Bronchial epithelial cell (primary cell): ENCODE measurements at regions not wholly inside any gene's neighbourhood (a gene's known extent, or its start where the extent isn't known, plus 50 kb on each side); places are given as distances from the start of the nearest gene placed in this dataset.

Experiments
- DNase-seq: peaks from one replicate; pipeline ENCODE4 v3.0.0-alpha.2; 2010; ENCODE audit warnings: low read depth
- FAIRE-seq: peaks from 2 replicates; lab custom pipeline; 2011; peaks lifted over from hg19 to GRCh38; lab: Jason Lieb, UNC
- H3K27me3 ChIP-seq: 2 replicates; pipeline ENCODE4 v1.5.1; 2011; ENCODE audit warnings: low read length; ENCODE audit not compliant: control insufficient read depth, insufficient read depth
- H3K36me3 ChIP-seq: 2 replicates; pipeline ENCODE4 v1.5.1; 2011; ENCODE audit warnings: low read length; ENCODE audit not compliant: control insufficient read depth, insufficient read depth
- H3K4me3 ChIP-seq: 2 replicates; pipeline ENCODE4 v1.5.1; 2011; ENCODE audit warnings: mild to moderate bottlenecking, low read depth, low read length, control low read depth
- TF ChIP-seq, protein P1 (sequence below): IDR thresholded peaks from 2 replicates; pipeline ENCODE4 v1.5.1; 2011; ENCODE audit warnings: mild to moderate bottlenecking, moderate library complexity, low read length, control low read depth, inconsistent platforms; ENCODE audit not compliant: insufficient read depth, severe bottlenecking

DNA sequence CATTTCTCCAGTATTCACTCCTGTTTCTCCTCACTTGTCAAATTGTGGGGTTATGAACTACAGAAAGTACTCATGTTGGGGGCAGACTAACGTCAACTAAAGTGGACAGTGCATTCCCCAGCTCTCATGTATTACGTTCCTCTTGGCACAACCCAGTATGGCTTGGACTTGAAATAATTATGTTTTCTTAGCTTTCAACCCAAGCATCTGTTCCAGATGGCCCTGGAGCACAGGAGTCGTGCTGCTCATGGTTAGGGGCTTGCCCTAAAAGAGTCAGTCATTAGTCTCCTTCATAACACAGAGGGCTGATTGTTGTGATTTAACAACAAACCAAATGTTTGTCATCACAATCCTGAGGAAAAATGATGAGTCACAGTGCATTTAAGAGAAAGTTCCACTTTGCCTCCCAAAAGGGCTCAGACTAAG lies 154.4 kb downstream of the RPAP3 start:
- no peak overlapping the region for H3K4me3 ChIP-seq
- H3K27me3 ChIP-seq: no peaks in the 10 kb centered on the region
- H3K36me3 ChIP-seq: no peaks in the 10 kb centered on the region
- FAIRE-seq (no peak), DNase-seq (peak; percentile 64)
- TF ChIP-seq, protein P1, sequence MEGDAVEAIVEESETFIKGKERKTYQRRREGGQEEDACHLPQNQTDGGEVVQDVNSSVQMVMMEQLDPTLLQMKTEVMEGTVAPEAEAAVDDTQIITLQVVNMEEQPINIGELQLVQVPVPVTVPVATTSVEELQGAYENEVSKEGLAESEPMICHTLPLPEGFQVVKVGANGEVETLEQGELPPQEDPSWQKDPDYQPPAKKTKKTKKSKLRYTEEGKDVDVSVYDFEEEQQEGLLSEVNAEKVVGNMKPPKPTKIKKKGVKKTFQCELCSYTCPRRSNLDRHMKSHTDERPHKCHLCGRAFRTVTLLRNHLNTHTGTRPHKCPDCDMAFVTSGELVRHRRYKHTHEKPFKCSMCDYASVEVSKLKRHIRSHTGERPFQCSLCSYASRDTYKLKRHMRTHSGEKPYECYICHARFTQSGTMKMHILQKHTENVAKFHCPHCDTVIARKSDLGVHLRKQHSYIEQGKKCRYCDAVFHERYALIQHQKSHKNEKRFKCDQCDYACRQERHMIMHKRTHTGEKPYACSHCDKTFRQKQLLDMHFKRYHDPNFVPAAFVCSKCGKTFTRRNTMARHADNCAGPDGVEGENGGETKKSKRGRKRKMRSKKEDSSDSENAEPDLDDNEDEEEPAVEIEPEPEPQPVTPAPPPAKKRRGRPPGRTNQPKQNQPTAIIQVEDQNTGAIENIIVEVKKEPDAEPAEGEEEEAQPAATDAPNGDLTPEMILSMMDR: no peak

DNA sequence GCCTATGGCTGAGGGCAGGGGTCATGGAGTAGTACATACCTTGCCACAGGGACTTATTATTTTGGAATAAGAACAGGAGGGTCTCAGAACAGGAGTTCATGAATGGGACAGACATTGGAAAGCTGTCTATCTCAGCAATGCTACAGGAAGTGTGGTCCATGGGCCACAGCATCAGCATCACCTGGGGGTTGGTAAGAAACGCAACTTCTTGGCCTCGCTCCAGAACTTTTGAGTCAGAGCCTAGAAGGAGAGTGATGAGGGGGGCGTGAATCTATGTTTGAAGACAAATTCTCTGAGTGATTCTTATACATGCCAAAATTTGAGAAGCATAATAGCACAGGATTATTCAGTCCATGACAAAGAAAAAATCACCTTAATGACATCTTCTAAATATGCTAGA lies 156.6 kb downstream of the RPAP3 start:
- DNase-seq (peak; percentile 55), FAIRE-seq (no peak)
- TF ChIP-seq, protein P1: no peak
- no peaks in the 10 kb centered on the region for H3K36me3 ChIP-seq
- no peaks in the 10 kb centered on the region for H3K27me3 ChIP-seq
- no peak overlapping the region for H3K4me3 ChIP-seq

DNA sequence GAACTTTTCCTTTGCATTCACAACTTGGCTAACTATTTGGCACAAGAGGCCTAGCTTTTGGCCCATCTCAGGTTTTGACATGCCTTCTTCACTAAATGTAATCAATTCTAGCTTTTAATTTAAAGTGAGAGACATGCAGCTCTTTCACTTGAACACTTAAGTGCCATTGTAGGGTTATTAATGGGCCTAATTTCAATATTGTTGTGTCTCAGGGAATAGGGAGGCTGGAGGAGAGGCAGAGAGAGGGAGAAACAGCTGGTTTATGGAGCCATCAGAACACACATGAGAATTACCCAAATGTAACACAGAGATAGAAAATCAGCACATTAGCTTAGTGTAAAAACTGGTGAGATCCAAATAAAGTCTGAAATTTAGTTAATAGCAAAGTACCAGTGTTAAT lies 157.4 kb downstream of the RPAP3 start:
- no peak for DNase-seq
- TF ChIP-seq, protein P1: no peak
- Histone ChIP-seq H3K27me3 (no peaks in the 10 kb centered on the region), H3K36me3 (no peaks in the 10 kb centered on the region), H3K4me3 (no peak overlapping the region)
- FAIRE-seq: no peak

- Histone ChIP-seq H3K4me3 (no peak overlapping the region), H3K36me3 (no peaks in the 10 kb centered on the region), H3K27me3 (peaks cover 2% of the 10 kb centered on the region)
- TF ChIP-seq, protein P1: peak; percentile 45
- FAIRE-seq (no peak), DNase-seq (peak; percentile 66)
Observed at GRCh38 chr12:47547077-47547476, 158.8 kb downstream of the RPAP3 start.

- FAIRE-seq (peak; percentile 60), DNase-seq (no peak)
- H3K27me3 ChIP-seq: peaks cover 4% of the 10 kb centered on the region
Observed at GRCh38 chr12:47545938-47546609, 159.8 kb downstream of the RPAP3 start.

More at GRCh38 chr12:47545938-47546609, 159.8 kb downstream of the RPAP3 start:
- Histone ChIP-seq H3K36me3 (no peaks in the 10 kb centered on the region), H3K4me3 (no peak overlapping the region)
- TF ChIP-seq, protein P1: no peak
